Spleen (tissue), 11 donors: ENCODE measurements at regions not wholly inside any gene's neighbourhood (a gene's known extent, or its start where the extent isn't known, plus 50 kb on each side); places are given as distances from the start of the nearest gene placed in this dataset.

Experiments used
- DNase-seq: peaks from one replicate; pipeline ENCODE4 v3.0.0-alpha.2; 2020
- H3K27ac ChIP-seq, 8 donors: fragments of 200-600 bp; sonication (generic) in 7 of 8; 1 replicate in 4 of 8; 2 replicates in 4 of 8; pipeline versions ENCODE4 v1.5.0 to v1.8.0; 2016 to 2021; ENCODE audit warnings: inconsistent platforms in 4 of 8, mild to moderate bottlenecking in 4 of 8, moderate library complexity in 1 of 8
- H3K27me3 ChIP-seq, 7 donors: fragments of 200-600 bp; sonication (generic) in 6 of 7; replicated peaks in 1 of 7; 1 replicate in 4 of 7; 2 replicates in 3 of 7; pipeline versions ENCODE4 v1.5.0 to v1.8.0; 2016 to 2021; ENCODE audit warnings: inconsistent platforms in 3 of 7, mild to moderate bottlenecking in 1 of 7
- H3K36me3 ChIP-seq, 6 donors: fragments of 200-600 bp; sonication (generic) in 5 of 6; 1 replicate in 4 of 6; 2 replicates in 2 of 6; pipeline versions ENCODE4 v1.5.0 to v1.8.0; 2016 to 2021; ENCODE audit warnings: inconsistent platforms in 2 of 6
- H3K4me1 ChIP-seq, 6 donors: fragments of 200-600 bp; sonication (generic) in 5 of 6; 1 replicate in 3 of 6; 2 replicates in 3 of 6; pipeline versions ENCODE4 v1.5.0 to v1.8.0; 2016 to 2021; ENCODE audit warnings: inconsistent platforms in 3 of 6
- H3K4me3 ChIP-seq, 8 donors: fragments of 200-600 bp; sonication (generic) in 7 of 8; 1 replicate in 4 of 8; 2 replicates in 4 of 8; pipeline versions ENCODE4 v1.5.0 to v1.8.0; 2016 to 2021; ENCODE audit warnings: inconsistent platforms in 4 of 8, mild to moderate bottlenecking in 4 of 8, moderate library complexity in 2 of 8
- H3K9me3 ChIP-seq, 8 donors: fragments of 200-600 bp; sonication (generic) in 7 of 8; 1 replicate in 4 of 8; 2 replicates in 4 of 8; pipeline versions ENCODE4 v1.5.0 to v1.8.0; 2016 to 2021; ENCODE audit warnings: inconsistent platforms in 4 of 8
- POLR2A ChIP-seq, 3 donors: fragments of 450-650 bp; IDR thresholded peaks; one replicate each; pipeline ENCODE4 v1.5.1; 2017; ENCODE audit warnings: antibody characterized with exemption in 3 of 3, mild to moderate bottlenecking in 1 of 3
- POLR2AphosphoS5 ChIP-seq, 3 donors: sonication (generic); formaldehyde crosslinking; IDR thresholded peaks; one replicate each; pipeline ENCODE4 v1.5.1; 2017; ENCODE audit warnings: antibody characterized with exemption in 3 of 3
- WGBS, 5 donors: extraction: QIAGEN DNeasy Blood & Tissue Kit in 3 of 5; methylation state at CpG; one replicate each; pipeline versions ENCODE4 v1.1.5 to v1.1.7; 2013 to 2018; 5-methylcytosine and 5-hydroxymethylcytosine counted together
- intact Hi-C: fragments of 100-400 bp; cut with DNase I; formaldehyde crosslinking; loops from one replicate; pipeline ENCODE4 v1.15.0; 2023; ENCODE audit warnings: low total_unique reads
- TF ChIP-seq, protein P1 (sequence below), 11 experiments: fragments of 200-600 bp in 7 of 11; fragments of 450-650 bp in 4 of 11; sonication (generic) in 4 of 11; IDR thresholded peaks in 8 of 11; conservative IDR thresholded peaks in 3 of 11; 1 replicate in 7 of 11; 2 replicates in 4 of 11; pipeline versions ENCODE4 v1.4.0 to v1.8.0; 2016 to 2021; ENCODE audit warnings: antibody characterized with exemption in 11 of 11, inconsistent platforms in 4 of 11, mild to moderate bottlenecking in 1 of 11
- donor health status: healthy with polysubstance abuse.
- donor health status: DM: no; HTN: no; CAD: no; lungs with moderate emphysema.
- donor health status: DM: no; HTN: no; CAD: no.
- donor health status: Bipolar disorder and iron deficiency.
- donor health status: healthy.
- donor health status: DM: no; HTN: no; CAD: no.
- donor health status: DM: yes; HTN: yes; CAD: no.

DNA sequence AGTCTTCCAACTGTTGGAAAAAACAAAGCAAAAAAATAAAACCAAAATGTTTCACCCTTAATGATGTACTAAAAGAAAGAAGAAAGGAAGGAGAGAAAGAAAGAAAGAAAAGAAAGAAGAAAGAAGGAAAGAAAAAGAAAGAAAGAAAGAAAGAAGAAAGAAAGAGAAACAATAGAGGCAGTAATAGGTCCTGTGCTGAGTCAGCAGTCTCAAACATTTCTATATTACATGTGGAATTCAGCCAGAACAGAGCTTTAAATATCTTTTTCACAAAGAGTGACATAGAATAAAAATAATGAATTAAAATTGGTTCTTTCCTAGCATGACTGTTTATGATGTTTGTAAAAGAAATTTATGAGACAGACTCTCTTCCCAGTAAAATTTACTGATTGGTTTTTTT, 1135.3 kb upstream of the CDH8 start:
- H3K36me3 ChIP-seq: no peaks in the 10 kb centered on the region
- no peak for DNase-seq
- no peaks in the 10 kb centered on the region for H3K4me1 ChIP-seq
- TF ChIP-seq POLR2AphosphoS5 (IDR thresholded peaks at IDR 0.05) (no peak), POLR2A (IDR thresholded peaks at IDR 0.05) (no peak)
- TF ChIP-seq, protein P1, sequence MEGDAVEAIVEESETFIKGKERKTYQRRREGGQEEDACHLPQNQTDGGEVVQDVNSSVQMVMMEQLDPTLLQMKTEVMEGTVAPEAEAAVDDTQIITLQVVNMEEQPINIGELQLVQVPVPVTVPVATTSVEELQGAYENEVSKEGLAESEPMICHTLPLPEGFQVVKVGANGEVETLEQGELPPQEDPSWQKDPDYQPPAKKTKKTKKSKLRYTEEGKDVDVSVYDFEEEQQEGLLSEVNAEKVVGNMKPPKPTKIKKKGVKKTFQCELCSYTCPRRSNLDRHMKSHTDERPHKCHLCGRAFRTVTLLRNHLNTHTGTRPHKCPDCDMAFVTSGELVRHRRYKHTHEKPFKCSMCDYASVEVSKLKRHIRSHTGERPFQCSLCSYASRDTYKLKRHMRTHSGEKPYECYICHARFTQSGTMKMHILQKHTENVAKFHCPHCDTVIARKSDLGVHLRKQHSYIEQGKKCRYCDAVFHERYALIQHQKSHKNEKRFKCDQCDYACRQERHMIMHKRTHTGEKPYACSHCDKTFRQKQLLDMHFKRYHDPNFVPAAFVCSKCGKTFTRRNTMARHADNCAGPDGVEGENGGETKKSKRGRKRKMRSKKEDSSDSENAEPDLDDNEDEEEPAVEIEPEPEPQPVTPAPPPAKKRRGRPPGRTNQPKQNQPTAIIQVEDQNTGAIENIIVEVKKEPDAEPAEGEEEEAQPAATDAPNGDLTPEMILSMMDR (IDR thresholded peaks at IDR 0.05 in 8 of 11, conservative IDR thresholded peaks at IDR 0.05 in 3 of 11): no peak
- peaks cover 0 to 20% (median under 1%) of the 10 kb centered on the region in 8 donors for H3K9me3 ChIP-seq
- intact Hi-C loops: no loop called here
- no peak overlapping the region for H3K27ac ChIP-seq
- H3K4me3 ChIP-seq: no peak overlapping the region
- H3K27me3 ChIP-seq: no peaks in the 10 kb centered on the region

DNA sequence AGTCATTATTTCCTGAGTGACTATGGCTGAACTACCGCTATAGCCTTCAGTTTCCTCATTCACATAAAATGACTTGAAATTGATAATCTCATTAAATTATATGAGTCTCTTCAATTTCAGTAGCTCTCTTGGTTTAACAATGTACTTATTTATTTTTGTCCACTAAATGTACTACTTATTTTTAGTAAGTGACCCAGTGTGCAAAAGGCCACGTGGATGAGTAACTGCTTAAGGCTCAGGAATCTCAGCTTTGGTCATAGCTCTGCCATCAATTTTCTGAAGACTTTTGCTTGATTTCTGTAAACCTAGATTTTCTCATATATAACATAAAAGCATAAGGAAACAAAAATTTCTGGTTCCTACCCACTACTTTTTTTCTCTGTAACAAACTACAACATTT, 1132.9 kb upstream of the CDH8 start:
- Histone ChIP-seq H3K9me3 (peaks cover 0 to 19% (median 0%) of the 10 kb centered on the region in 8 donors), H3K36me3 (no peaks in the 10 kb centered on the region), H3K27ac (no peak overlapping the region), H3K27me3 (no peaks in the 10 kb centered on the region), H3K4me1 (no peaks in the 10 kb centered on the region), H3K4me3 (no peak overlapping the region)
- TF ChIP-seq, protein P1 (IDR thresholded peaks at IDR 0.05 in 8 of 11, conservative IDR thresholded peaks at IDR 0.05 in 3 of 11): no peak
- TF ChIP-seq POLR2AphosphoS5 (IDR thresholded peaks at IDR 0.05) (no peak), POLR2A (IDR thresholded peaks at IDR 0.05) (no peak)
- intact Hi-C loops: no loop called here
- WGBS, 5 donors: 78 to 85% (median 82%) methylated on average over 2 of the region's 2 CpGs
- DNase-seq: no peak

DNA sequence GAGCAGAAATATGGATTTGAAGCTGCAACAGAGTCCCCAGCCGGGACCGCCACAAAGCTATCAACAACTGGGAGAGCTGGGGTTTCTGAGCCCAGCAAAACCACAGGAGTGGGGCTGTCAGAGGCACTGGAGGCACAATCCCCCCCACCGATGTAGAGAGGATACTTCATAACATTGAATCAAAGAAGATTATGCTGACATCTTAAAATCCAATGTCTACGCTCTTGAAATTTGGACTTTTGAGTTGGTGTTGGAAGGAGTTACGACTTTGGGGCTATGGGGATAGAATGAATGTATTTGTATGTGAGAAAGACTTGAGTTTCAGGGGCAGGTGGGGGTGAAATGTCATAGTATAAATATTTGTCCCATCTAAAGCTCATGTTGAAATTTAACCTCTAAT, 1121.6 kb upstream of the CDH8 start:
- intact Hi-C loops: no loop called here
- no peaks in the 10 kb centered on the region for H3K36me3 ChIP-seq
- no peak for DNase-seq
- no peaks in the 10 kb centered on the region for H3K27me3 ChIP-seq
- H3K9me3 ChIP-seq: peaks cover 0 to 22% (median 2%) of the 10 kb centered on the region in 8 donors
- TF ChIP-seq, protein P1 (IDR thresholded peaks at IDR 0.05 in 8 of 11, conservative IDR thresholded peaks at IDR 0.05 in 3 of 11): no peak
- TF ChIP-seq POLR2AphosphoS5 (IDR thresholded peaks at IDR 0.05) (no peak), POLR2A (IDR thresholded peaks at IDR 0.05) (no peak)
- H3K27ac ChIP-seq: no peak overlapping the region
- H3K4me3 ChIP-seq: no peak overlapping the region
- 86 to 95% (median 88%) methylated on average over 5 of the region's 5 CpGs for WGBS, 5 donors
- H3K4me1 ChIP-seq: no peaks in the 10 kb centered on the region

DNA sequence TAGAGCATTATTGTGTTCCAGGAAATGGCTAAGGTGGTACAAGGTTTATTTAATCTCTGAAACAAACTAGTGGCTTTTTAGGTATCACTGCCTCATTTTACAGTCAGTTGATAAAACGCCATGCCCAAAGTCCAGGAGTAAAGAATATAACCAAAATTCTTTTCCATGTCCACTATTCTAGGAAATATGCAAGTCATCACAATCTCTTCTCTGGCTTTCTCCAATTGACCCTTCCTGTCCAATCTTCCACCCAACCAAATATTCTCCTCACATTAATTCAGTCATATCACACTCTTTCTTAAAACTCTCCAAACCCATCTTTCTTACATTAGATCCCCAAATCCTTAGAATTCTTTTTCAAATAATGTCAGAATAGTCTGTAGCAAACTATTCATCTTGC, 1110.0 kb upstream of the CDH8 start:
- Histone ChIP-seq H3K4me3 (no peak overlapping the region), H3K36me3 (no peaks in the 10 kb centered on the region), H3K4me1 (no peaks in the 10 kb centered on the region), H3K27ac (no peak overlapping the region), H3K9me3 (peaks cover 0 to 5% (median 0%) of the 10 kb centered on the region in 8 donors), H3K27me3 (no peaks in the 10 kb centered on the region)
- DNase-seq: no peak
- intact Hi-C loops: no loop called here
- TF ChIP-seq POLR2AphosphoS5 (IDR thresholded peaks at IDR 0.05) (no peak), POLR2A (IDR thresholded peaks at IDR 0.05) (no peak)
- TF ChIP-seq, protein P1 (IDR thresholded peaks at IDR 0.05 in 8 of 11, conservative IDR thresholded peaks at IDR 0.05 in 3 of 11): no peak
- 45 to 81% (median 68%) methylated on average over 1 of the region's 1 CpG for WGBS, 5 donors
